ENCODE measurements at regions not wholly inside any gene's neighbourhood (a gene's known extent, or its start where the extent isn't known, plus 50 kb on each side); places are given as distances from the start of the nearest gene placed in this dataset.
"Not testable (repeated sequence)": the region's sequence is repeated elsewhere in the genome, so short reads cannot be mapped to it uniquely, and the experiment has no call there.

DNA sequence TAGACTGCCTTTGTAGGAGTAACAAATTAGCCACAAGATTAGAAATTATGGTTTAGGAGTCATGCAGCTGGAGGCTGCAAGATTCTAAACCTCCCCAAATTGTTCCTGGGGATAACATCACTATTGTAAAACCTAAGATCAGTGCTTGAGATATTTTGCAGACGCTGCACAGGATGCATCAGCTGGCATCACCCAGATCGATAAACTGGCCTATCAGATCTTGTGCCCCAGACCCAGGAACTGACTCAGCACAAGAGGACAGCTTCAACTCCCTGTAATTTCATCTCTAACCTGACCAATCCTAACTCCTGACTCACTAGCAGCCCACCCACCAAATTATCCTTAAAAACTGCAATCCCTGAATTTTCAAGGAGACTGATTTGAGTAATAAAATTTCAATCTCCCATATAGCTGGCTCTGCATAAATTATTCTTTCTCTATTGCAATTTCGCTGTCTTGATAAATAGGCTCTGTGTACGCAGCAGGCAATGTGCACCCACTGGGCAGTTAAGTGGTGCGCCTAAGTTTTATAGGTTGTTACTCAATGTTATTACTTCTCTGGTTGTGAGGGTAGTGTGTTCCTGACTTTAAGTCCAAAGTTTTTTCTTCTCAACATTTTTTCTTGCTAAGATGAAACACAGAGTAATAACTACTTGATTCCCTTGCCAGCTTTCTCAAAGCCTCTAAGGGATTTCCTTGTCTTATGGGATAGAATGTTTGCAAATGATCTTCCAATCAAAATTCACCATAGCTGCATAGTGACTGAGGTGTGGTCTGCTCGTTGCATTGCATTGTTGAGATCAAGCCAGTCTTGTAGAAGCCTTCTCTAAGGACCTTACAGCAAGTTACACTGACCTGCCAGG, 312.3 kb upstream of the DKK2 start:
- Histone ChIP-seq H3K27ac (ENCODE audit: low read depth, low read length) (no peak overlapping the region), H3K27me3 (ENCODE audit: control insufficient read depth in 2 of 2, insufficient read depth in 2 of 2, low read length in 2 of 2) (no peaks in the 10 kb centered on the region), H3K4me3 (ENCODE audit: low read length) (no peak overlapping the region), H3K9me3 (ENCODE audit: control insufficient read depth in 2 of 3, low read length in 3 of 3) (no peaks in the 10 kb centered on the region), H3K4me1 (ENCODE audit: control insufficient read depth in 2 of 2, insufficient read depth in 2 of 2, low read length in 2 of 2) (no peaks in the 10 kb centered on the region), H3K36me3 (ENCODE audit: control insufficient read depth in 2 of 3, insufficient read depth in 3 of 3, low read length in 3 of 3) (no peaks in the 10 kb centered on the region)
- H3K27ac Mint-ChIP-seq: no peak overlapping the region
- POLR2A ChIA-PET: no interaction called here
- H3K36me3 Mint-ChIP-seq: no peaks in the 10 kb centered on the region
- ATAC-seq (no peak), DNase-seq (no peak)
- peaks cover 0 to under 1% (median 0%) of the 10 kb centered on the region in 11 donors for H3K9me3 Mint-ChIP-seq
- CTCF ChIA-PET: no interaction called here
- no peaks in the 10 kb centered on the region for H3K4me1 Mint-ChIP-seq
- intact Hi-C loops (cut with micrococcal nuclease): no loop called here
- peaks cover 0 to 12% (median 0%) of the 10 kb centered on the region in 5 donors for H3K27me3 Mint-ChIP-seq
- H3K4me3 Mint-ChIP-seq: no peak overlapping the region

DNA sequence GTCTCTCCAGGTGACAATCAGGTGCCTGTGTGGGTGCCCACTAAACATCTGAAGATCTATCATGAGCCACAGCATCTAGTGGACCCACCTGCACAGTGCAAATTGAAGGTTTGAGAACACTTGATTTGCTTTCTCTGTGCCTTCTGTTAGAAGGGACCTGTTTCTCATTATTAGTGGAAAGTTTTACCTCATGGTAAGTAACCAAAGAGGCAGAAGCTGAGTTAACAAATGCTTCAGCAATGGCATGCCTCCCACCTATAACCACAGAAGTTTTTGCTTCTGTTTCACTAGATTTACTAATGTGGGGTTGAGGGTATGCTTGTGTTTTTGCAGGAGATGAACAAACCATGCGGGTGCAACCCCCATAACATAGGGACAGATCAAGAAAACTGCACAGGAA, 297.4 kb upstream of the DKK2 start:
- POLR2A ChIA-PET: no interaction called here
- no peaks in the 10 kb centered on the region for H3K36me3 ChIP-seq (ENCODE audit: control insufficient read depth in 2 of 3, insufficient read depth in 3 of 3, low read length in 3 of 3)
- ATAC-seq (no peak), DNase-seq (no peak)
- H3K4me3 Mint-ChIP-seq: no peak overlapping the region
- intact Hi-C loops (cut with micrococcal nuclease): no loop called here
- peaks cover 0 to 12% (median 5%) of the 10 kb centered on the region in 11 donors for H3K9me3 Mint-ChIP-seq
- H3K27ac Mint-ChIP-seq: no peak overlapping the region
- no peaks in the 10 kb centered on the region for H3K27me3 ChIP-seq (ENCODE audit: control insufficient read depth in 2 of 2, insufficient read depth in 2 of 2, low read length in 2 of 2)
- H3K4me3 ChIP-seq (ENCODE audit: low read length): no peak overlapping the region
- peaks cover 0 to 3% (median 0%) of the 10 kb centered on the region in 5 donors for H3K36me3 Mint-ChIP-seq
- peaks cover 0 to 18% (median 5%) of the 10 kb centered on the region in 5 donors for H3K27me3 Mint-ChIP-seq
- H3K4me1 ChIP-seq (ENCODE audit: control insufficient read depth in 2 of 2, insufficient read depth in 2 of 2, low read length in 2 of 2): no peaks in the 10 kb centered on the region
- H3K4me1 Mint-ChIP-seq: no peaks in the 10 kb centered on the region
- no peak overlapping the region for H3K27ac ChIP-seq (ENCODE audit: low read depth, low read length)
- CTCF ChIA-PET: no interaction called here
- no peaks in the 10 kb centered on the region for H3K9me3 ChIP-seq (ENCODE audit: control insufficient read depth in 2 of 3, low read length in 3 of 3)

DNA sequence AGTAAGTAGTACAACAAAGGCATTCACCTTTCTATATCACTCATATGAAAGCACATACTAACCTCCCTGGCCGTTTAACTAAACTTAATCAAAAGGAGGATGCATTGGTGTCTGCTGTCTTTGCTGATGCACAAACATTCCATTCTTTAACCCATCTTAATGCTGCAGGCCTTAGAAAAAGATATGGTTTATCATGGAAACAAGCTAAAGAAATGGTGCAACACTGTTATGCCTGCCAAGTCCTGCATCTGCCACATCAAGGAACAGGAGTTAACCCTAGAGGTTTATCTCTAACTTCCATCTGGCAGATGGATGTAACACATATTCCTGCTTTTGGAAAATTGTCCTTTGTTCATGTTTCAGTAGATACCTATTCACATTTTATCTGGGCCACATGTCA, 296.5 kb upstream of the DKK2 start:
- H3K27ac ChIP-seq (ENCODE audit: low read depth, low read length); H3K4me3 ChIP-seq (ENCODE audit: low read length); ATAC-seq; DNase-seq; H3K9me3 ChIP-seq (ENCODE audit: control insufficient read depth in 2 of 3, low read length in 3 of 3); POLR2A ChIA-PET; H3K4me1 Mint-ChIP-seq; CTCF ChIA-PET; H3K36me3 Mint-ChIP-seq; H3K27ac Mint-ChIP-seq; intact Hi-C loops (cut with micrococcal nuclease); H3K36me3 ChIP-seq (ENCODE audit: control insufficient read depth in 2 of 3, insufficient read depth in 3 of 3, low read length in 3 of 3); H3K27me3 ChIP-seq (ENCODE audit: control insufficient read depth in 2 of 2, insufficient read depth in 2 of 2, low read length in 2 of 2); H3K4me3 Mint-ChIP-seq; H3K4me1 ChIP-seq (ENCODE audit: control insufficient read depth in 2 of 2, insufficient read depth in 2 of 2, low read length in 2 of 2): not testable (repeated sequence)
- peaks cover 0 to 15% (median under 1%) of the 10 kb centered on the region in 5 donors for H3K27me3 Mint-ChIP-seq
- H3K9me3 Mint-ChIP-seq: peaks cover 5 to 21% (median 9%) of the 10 kb centered on the region in 11 donors

DNA sequence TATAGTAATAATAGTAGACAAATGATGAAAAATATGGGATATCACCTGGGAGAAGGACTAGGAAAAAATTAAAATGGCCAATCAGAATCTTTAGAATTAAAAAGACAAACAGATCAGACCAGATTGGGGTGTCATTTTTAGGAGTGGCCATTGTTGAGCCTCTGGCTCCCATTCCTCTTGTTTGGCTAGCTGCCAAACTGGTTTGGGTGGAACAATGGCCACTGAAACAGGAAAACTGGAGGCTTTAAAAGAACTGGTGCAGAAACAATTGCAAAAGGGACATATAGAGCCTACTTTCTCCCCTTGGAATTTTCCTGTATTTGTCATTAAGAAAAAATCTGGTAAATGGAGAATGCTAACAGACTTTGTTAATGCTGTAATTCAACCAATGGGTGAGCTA, 294.8 kb upstream of the DKK2 start:
- Mint-ChIP-seq H3K27ac (no peak overlapping the region), H3K4me1 (no peaks in the 10 kb centered on the region), H3K27me3 (peaks cover 0 to 15% (median 0%) of the 10 kb centered on the region in 5 donors), H3K9me3 (peaks cover 5 to 21% (median 9%) of the 10 kb centered on the region in 11 donors), H3K4me3 (no peak overlapping the region), H3K36me3 (peaks cover 0 to 7% (median 0%) of the 10 kb centered on the region in 5 donors)
- Histone ChIP-seq H3K4me1 (ENCODE audit: control insufficient read depth in 2 of 2, insufficient read depth in 2 of 2, low read length in 2 of 2) (no peaks in the 10 kb centered on the region), H3K27me3 (ENCODE audit: control insufficient read depth in 2 of 2, insufficient read depth in 2 of 2, low read length in 2 of 2) (no peaks in the 10 kb centered on the region), H3K36me3 (ENCODE audit: control insufficient read depth in 2 of 3, insufficient read depth in 3 of 3, low read length in 3 of 3) (no peaks in the 10 kb centered on the region), H3K27ac (ENCODE audit: low read depth, low read length) (no peak overlapping the region), H3K9me3 (ENCODE audit: control insufficient read depth in 2 of 3, low read length in 3 of 3) (peaks cover 0 to 5% (median 0%) of the 10 kb centered on the region in 3 experiments), H3K4me3 (ENCODE audit: low read length) (no peak overlapping the region)
- ChIA-PET POLR2A (no interaction called here), CTCF (no interaction called here)
- ATAC-seq (no peak), DNase-seq (no peak)
- intact Hi-C loops (cut with micrococcal nuclease): no loop called here

DNA sequence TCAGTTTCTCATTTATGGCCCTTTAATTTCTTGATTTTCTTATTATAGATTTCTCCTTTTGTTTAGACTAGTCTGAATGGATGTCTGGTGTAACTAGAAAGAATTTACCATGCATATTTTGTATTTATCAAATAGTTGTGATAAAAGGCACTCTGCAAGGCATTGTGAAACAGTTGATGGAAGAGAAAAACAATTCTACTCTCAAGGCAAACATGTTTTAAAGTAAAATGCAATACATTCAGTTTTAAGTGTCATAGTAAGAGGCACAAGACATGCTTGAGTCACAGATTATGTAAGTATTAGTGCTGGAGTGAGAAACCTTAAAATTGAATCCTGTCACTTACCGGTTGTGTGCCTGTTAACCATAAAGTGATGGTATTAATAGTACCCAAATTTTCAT, 283.3 kb upstream of the DKK2 start:
- POLR2A ChIA-PET: no interaction called here

DNA sequence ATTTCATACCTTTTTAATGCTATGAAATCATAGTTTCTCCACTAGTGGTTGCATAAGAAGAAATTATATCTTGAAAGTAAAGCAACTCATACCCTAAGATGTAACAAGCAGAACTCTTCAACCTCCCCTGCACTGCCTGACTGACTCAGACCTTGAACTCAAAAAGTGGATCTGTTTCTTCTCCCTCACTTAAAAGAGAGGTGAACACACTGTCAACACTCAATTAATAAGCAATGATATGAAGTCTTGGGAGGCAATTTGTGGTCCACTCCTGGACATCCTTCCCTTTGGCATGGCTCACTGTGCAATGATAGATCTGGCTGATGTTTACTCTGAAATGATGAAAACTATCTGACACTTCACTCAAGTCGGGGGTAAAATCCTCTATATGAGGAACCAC, 282.0 kb upstream of the DKK2 start:
- H3K9me3 ChIP-seq (ENCODE audit: control insufficient read depth in 2 of 3, low read length in 3 of 3): no peaks in the 10 kb centered on the region
- H3K9me3 Mint-ChIP-seq: peaks cover 0 to 8% (median 0%) of the 10 kb centered on the region in 11 donors
- intact Hi-C loops (cut with micrococcal nuclease): no loop called here
- no peaks in the 10 kb centered on the region for H3K36me3 Mint-ChIP-seq
- H3K27ac Mint-ChIP-seq: no peak overlapping the region
- H3K27me3 ChIP-seq (ENCODE audit: control insufficient read depth in 2 of 2, insufficient read depth in 2 of 2, low read length in 2 of 2): no peaks in the 10 kb centered on the region
- H3K4me1 ChIP-seq (ENCODE audit: control insufficient read depth in 2 of 2, insufficient read depth in 2 of 2, low read length in 2 of 2): no peaks in the 10 kb centered on the region
- ChIA-PET POLR2A (no interaction called here), CTCF (no interaction called here)
- no peak overlapping the region for H3K4me3 ChIP-seq (ENCODE audit: low read length)
- H3K4me1 Mint-ChIP-seq: no peaks in the 10 kb centered on the region
- ATAC-seq (no peak), DNase-seq (no peak)
- H3K36me3 ChIP-seq (ENCODE audit: control insufficient read depth in 2 of 3, insufficient read depth in 3 of 3, low read length in 3 of 3): no peaks in the 10 kb centered on the region
- H3K27me3 Mint-ChIP-seq: peaks cover 0 to 21% (median 5%) of the 10 kb centered on the region in 5 donors
- H3K27ac ChIP-seq (ENCODE audit: low read depth, low read length): no peak overlapping the region
- H3K4me3 Mint-ChIP-seq: no peak overlapping the region

More for the DNA sequence above, 283.3 kb upstream of the DKK2 start:
- Histone ChIP-seq H3K4me1 (ENCODE audit: control insufficient read depth in 2 of 2, insufficient read depth in 2 of 2, low read length in 2 of 2) (no peaks in the 10 kb centered on the region), H3K9me3 (ENCODE audit: control insufficient read depth in 2 of 3, low read length in 3 of 3) (no peaks in the 10 kb centered on the region), H3K4me3 (ENCODE audit: low read length) (no peak overlapping the region), H3K27me3 (ENCODE audit: control insufficient read depth in 2 of 2, insufficient read depth in 2 of 2, low read length in 2 of 2) (no peaks in the 10 kb centered on the region), H3K27ac (ENCODE audit: low read depth, low read length) (no peak overlapping the region), H3K36me3 (ENCODE audit: control insufficient read depth in 2 of 3, insufficient read depth in 3 of 3, low read length in 3 of 3) (no peaks in the 10 kb centered on the region)
- H3K27ac Mint-ChIP-seq: no peak overlapping the region
- DNase-seq: no peak
- no peak overlapping the region for H3K4me3 Mint-ChIP-seq
- CTCF ChIA-PET: no interaction called here
- H3K27me3 Mint-ChIP-seq: peaks cover 0 to 18% (median 5%) of the 10 kb centered on the region in 5 donors
- no peaks in the 10 kb centered on the region for H3K36me3 Mint-ChIP-seq
- H3K4me1 Mint-ChIP-seq: no peaks in the 10 kb centered on the region
- intact Hi-C loops (cut with micrococcal nuclease): no loop called here
- no peak for ATAC-seq
- peaks cover 0 to 8% (median 0%) of the 10 kb centered on the region in 11 donors for H3K9me3 Mint-ChIP-seq

DNA sequence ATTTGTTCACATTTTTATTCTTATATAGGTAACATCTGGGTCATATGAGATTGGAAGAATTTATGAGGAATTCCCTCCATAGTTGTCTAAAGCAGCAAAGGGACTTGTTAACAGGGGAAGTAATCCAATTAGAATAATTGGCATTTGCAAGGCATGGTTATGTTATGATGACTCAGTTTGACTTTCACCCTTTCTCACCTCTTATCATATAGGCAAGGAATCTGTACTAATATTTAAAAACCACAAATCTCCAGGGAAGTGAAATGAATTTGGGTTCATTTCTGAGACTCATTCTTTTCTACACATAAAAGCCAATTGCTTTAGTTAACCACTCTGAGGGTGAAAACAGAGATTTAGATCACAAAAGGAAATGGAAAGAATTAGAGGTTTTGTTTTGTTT, 281.5 kb upstream of the DKK2 start:
- DNase-seq (no peak), ATAC-seq (no peak)
- Mint-ChIP-seq H3K4me1 (no peaks in the 10 kb centered on the region), H3K9me3 (peaks cover 0 to 8% (median 0%) of the 10 kb centered on the region in 11 donors), H3K36me3 (no peaks in the 10 kb centered on the region), H3K27me3 (peaks cover 0 to 20% (median 5%) of the 10 kb centered on the region in 5 donors), H3K4me3 (no peak overlapping the region), H3K27ac (no peak overlapping the region)
- Histone ChIP-seq H3K4me1 (ENCODE audit: control insufficient read depth in 2 of 2, insufficient read depth in 2 of 2, low read length in 2 of 2) (no peaks in the 10 kb centered on the region), H3K9me3 (ENCODE audit: control insufficient read depth in 2 of 3, low read length in 3 of 3) (no peaks in the 10 kb centered on the region), H3K4me3 (ENCODE audit: low read length) (no peak overlapping the region), H3K27me3 (ENCODE audit: control insufficient read depth in 2 of 2, insufficient read depth in 2 of 2, low read length in 2 of 2) (no peaks in the 10 kb centered on the region), H3K36me3 (ENCODE audit: control insufficient read depth in 2 of 3, insufficient read depth in 3 of 3, low read length in 3 of 3) (no peaks in the 10 kb centered on the region), H3K27ac (ENCODE audit: low read depth, low read length) (no peak overlapping the region)
- ChIA-PET POLR2A (no interaction called here), CTCF (no interaction called here)
- intact Hi-C loops (cut with micrococcal nuclease): no loop called here
